Neural cell (in vitro differentiated cells): ENCODE measurements at regions not wholly inside any gene's neighbourhood (a gene's known extent, or its start where the extent isn't known, plus 50 kb on each side); places are given as distances from the start of the nearest gene placed in this dataset.

ENCODE experiments used
- H2AFZ ChIP-seq: fragments of 200-600, 300-800 bp; sonication (generic), shearing (Covaris generic); 2 replicates; pipeline ENCODE4 v1.6.0; 2014; ENCODE audit warnings: low read depth, mild to moderate bottlenecking, antibody characterized with exemption, low read length, moderate library complexity
- H3F3A ChIP-seq: fragments of 200-600 bp; shearing (Covaris generic); 2 replicates; pipeline ENCODE4 v1.6.1; 2016; ENCODE audit warnings: mild to moderate bottlenecking, moderate library complexity, mixed read lengths, antibody characterized with exemption, low read length; ENCODE audit not compliant: insufficient read depth, poor library complexity, severe bottlenecking
- H3K27ac ChIP-seq: fragments of 200-600, 300-800 bp; sonication (generic), shearing (Covaris generic); 2 replicates; pipeline ENCODE4 v1.5.1; 2014; ENCODE audit warnings: mild to moderate bottlenecking, low read length, moderate library complexity
- H3K27me3 ChIP-seq: fragments of 300-800, 200-600 bp; sonication (generic), shearing (Covaris generic); 2 replicates; pipeline ENCODE4 v1.6.0; 2014; ENCODE audit warnings: mild to moderate bottlenecking, low read depth, low read length, moderate library complexity; ENCODE audit not compliant: insufficient read depth
- H3K36me3 ChIP-seq: fragments of 300-800, 200-600 bp; sonication (generic), shearing (Covaris generic); 2 replicates; pipeline ENCODE4 v1.5.1; 2014; ENCODE audit warnings: mild to moderate bottlenecking, antibody characterized with exemption, low read length, moderate library complexity; ENCODE audit not compliant: insufficient read depth
- H3K4me2 ChIP-seq: fragments of 300-800, 200-600 bp; sonication (generic), shearing (Covaris generic); 2 replicates; pipeline ENCODE4 v1.6.0; 2014; ENCODE audit warnings: mild to moderate bottlenecking, low read length
- H3K4me3 ChIP-seq: fragments of 300-800, 200-600 bp; sonication (generic), shearing (Covaris generic); 2 replicates; pipeline ENCODE4 v1.5.1; 2014; ENCODE audit warnings: mild to moderate bottlenecking, low read length, moderate library complexity
- H3K79me2 ChIP-seq: fragments of 200-600 bp; shearing (Covaris generic); replicated peaks from 2 replicates; pipeline ENCODE4 v1.6.0; 2014; ENCODE audit warnings: mild to moderate bottlenecking, low read length, moderate library complexity; ENCODE audit not compliant: insufficient read depth
- H3K9ac ChIP-seq: fragments of 300-800, 200-600 bp; sonication (generic), shearing (Covaris generic); 2 replicates; pipeline ENCODE4 v1.6.1; 2016; ENCODE audit warnings: mild to moderate bottlenecking, low read length, mixed read lengths
- H3K9me2 ChIP-seq: fragments of 200-600 bp; shearing (Covaris generic); 2 replicates; pipeline ENCODE4 v1.6.1; 2016; ENCODE audit warnings: mild to moderate bottlenecking, low read length, mixed read lengths; ENCODE audit not compliant: insufficient read depth
- H3K9me3 ChIP-seq: fragments of 200-600, 300-800 bp; sonication (generic), shearing (Covaris generic); 2 replicates; pipeline ENCODE4 v1.6.1; 2016; ENCODE audit warnings: mild to moderate bottlenecking, mixed run types, low read length, moderate library complexity, mixed read lengths
- H4K20me1 ChIP-seq: fragments of 200-600 bp; shearing (Covaris generic); 2 replicates; pipeline ENCODE4 v1.6.1; 2016; ENCODE audit warnings: mild to moderate bottlenecking, mixed run types; ENCODE audit not compliant: insufficient read depth
- CTCF ChIP-seq: fragments of 450-650 bp; IDR thresholded peaks from 2 replicates; pipeline ENCODE4 v1.5.1; 2014; ENCODE audit warnings: antibody characterized with exemption, mild to moderate bottlenecking, moderate library complexity; ENCODE audit not compliant: poor library complexity, severe bottlenecking
- EP300 ChIP-seq: fragments of 450-650 bp; conservative IDR thresholded peaks from 2 replicates; pipeline ENCODE4 v1.6.1; 2014; ENCODE audit warnings: antibody characterized with exemption, mild to moderate bottlenecking, moderate library complexity; ENCODE audit not compliant: poor library complexity, severe bottlenecking
- EZH2 ChIP-seq: fragments of 200-600, 300-800 bp; shearing (Covaris generic), sonication (generic); IDR thresholded peaks from 2 replicates; pipeline ENCODE4 v1.6.1; 2014; ENCODE audit warnings: antibody characterized with exemption, low read length, borderline replicate concordance, mild to moderate bottlenecking; ENCODE audit not compliant: insufficient read depth, poor library complexity, severe bottlenecking
- MXI1 ChIP-seq: fragments of 450-650 bp; conservative IDR thresholded peaks from 2 replicates; pipeline ENCODE4 v1.6.1; 2014; ENCODE audit warnings: antibody characterized with exemption, mild to moderate bottlenecking; ENCODE audit not compliant: poor library complexity, severe bottlenecking
- POLR2AphosphoS5 ChIP-seq: IDR thresholded peaks from 2 replicates; pipeline ENCODE4 v1.6.1; 2012
- RAD21 ChIP-seq: fragments of 450-650 bp; conservative IDR thresholded peaks from 2 replicates; pipeline ENCODE4 v1.6.1; 2014; ENCODE audit warnings: antibody characterized with exemption, mild to moderate bottlenecking, moderate library complexity
- SMC3 ChIP-seq: fragments of 450-650 bp; conservative IDR thresholded peaks from 2 replicates; pipeline ENCODE4 v1.6.1; 2014; ENCODE audit warnings: antibody characterized with exemption, mild to moderate bottlenecking, moderate library complexity; ENCODE audit not compliant: poor library complexity
- TAF1 ChIP-seq: IDR thresholded peaks from 2 replicates; pipeline ENCODE4 v1.6.1; 2012; ENCODE audit warnings: low read depth
- TF ChIP-seq, protein P1 (sequence below): IDR thresholded peaks from 2 replicates; pipeline ENCODE4 v1.6.1; 2012; ENCODE audit warnings: borderline replicate concordance

DNA sequence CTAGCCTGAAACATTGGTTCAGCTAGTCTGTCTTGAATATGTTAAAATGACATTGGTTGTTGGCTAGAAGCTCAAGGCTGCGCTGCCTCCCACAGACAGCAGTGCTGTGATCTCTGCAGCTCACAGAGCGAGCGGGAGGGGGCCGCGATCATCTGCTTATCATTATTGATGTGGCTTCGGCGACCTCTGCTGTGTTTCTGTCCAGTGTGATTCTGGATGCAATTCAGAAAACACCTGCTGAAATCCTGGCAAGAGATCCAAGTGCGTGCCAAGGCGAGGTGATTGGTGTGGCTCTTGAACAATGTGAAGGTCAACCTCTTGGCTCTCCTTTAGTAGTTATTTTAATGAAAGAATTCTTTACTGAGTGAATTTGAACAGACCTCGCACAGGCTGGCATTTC, 142.3 kb upstream of the SASH1 start:
- Histone ChIP-seq H3K79me2 (no peaks in the 10 kb centered on the region), H3K27ac (no peak overlapping the region), H3K9ac (no peak overlapping the region), H3K27me3 (no peaks in the 10 kb centered on the region), H3F3A (no peaks in the 10 kb centered on the region), H3K9me2 (no peaks in the 10 kb centered on the region), H2AFZ (no peak overlapping the region), H3K4me2 (no peak overlapping the region), H3K36me3 (no peaks in the 10 kb centered on the region), H3K9me3 (no peaks in the 10 kb centered on the region), H4K20me1 (no peaks in the 10 kb centered on the region), H3K4me3 (no peak overlapping the region)
- peak; percentile 49 for TF ChIP-seq SMC3
- TF ChIP-seq, protein P1, sequence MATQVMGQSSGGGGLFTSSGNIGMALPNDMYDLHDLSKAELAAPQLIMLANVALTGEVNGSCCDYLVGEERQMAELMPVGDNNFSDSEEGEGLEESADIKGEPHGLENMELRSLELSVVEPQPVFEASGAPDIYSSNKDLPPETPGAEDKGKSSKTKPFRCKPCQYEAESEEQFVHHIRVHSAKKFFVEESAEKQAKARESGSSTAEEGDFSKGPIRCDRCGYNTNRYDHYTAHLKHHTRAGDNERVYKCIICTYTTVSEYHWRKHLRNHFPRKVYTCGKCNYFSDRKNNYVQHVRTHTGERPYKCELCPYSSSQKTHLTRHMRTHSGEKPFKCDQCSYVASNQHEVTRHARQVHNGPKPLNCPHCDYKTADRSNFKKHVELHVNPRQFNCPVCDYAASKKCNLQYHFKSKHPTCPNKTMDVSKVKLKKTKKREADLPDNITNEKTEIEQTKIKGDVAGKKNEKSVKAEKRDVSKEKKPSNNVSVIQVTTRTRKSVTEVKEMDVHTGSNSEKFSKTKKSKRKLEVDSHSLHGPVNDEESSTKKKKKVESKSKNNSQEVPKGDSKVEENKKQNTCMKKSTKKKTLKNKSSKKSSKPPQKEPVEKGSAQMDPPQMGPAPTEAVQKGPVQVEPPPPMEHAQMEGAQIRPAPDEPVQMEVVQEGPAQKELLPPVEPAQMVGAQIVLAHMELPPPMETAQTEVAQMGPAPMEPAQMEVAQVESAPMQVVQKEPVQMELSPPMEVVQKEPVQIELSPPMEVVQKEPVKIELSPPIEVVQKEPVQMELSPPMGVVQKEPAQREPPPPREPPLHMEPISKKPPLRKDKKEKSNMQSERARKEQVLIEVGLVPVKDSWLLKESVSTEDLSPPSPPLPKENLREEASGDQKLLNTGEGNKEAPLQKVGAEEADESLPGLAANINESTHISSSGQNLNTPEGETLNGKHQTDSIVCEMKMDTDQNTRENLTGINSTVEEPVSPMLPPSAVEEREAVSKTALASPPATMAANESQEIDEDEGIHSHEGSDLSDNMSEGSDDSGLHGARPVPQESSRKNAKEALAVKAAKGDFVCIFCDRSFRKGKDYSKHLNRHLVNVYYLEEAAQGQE: no peak
- TF ChIP-seq RAD21: peak; percentile 51
- no peak for TF ChIP-seq TAF1
- no peak for TF ChIP-seq EZH2
- TF ChIP-seq CTCF: peak; percentile 43
- TF ChIP-seq POLR2AphosphoS5: no peak
- TF ChIP-seq EP300: no peak
- TF ChIP-seq MXI1: no peak

DNA sequence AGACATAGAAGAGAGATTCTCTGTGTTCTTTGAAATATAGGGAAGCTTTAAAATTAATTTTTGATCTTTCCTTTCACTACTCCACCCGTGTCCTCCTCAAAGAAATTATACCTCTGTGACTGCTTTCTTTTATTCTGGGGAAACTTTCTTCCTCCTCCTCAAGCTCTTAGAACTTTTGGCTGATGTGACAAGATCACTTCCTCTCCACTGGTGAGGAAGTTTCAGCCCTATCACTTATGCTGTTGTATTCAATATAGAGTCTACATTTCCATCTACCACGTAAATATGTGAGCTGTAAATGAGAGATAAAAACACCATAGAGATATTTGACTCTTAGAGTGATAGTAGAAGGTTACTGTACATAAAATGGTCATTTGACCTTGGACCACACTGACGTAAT, 141.9 kb upstream of the SASH1 start:
- no peaks in the 10 kb centered on the region for H3F3A ChIP-seq
- H4K20me1 ChIP-seq: no peaks in the 10 kb centered on the region
- H3K9ac ChIP-seq: no peak overlapping the region
- no peaks in the 10 kb centered on the region for H3K27me3 ChIP-seq
- H3K27ac ChIP-seq: no peak overlapping the region
- H2AFZ ChIP-seq: no peak overlapping the region
- TF ChIP-seq SMC3: no peak
- no peak for TF ChIP-seq CTCF
- TF ChIP-seq EP300: no peak
- TF ChIP-seq MXI1: no peak
- TF ChIP-seq RAD21: no peak
- TF ChIP-seq EZH2: no peak
- TF ChIP-seq TAF1: no peak
- TF ChIP-seq, protein P1: no peak
- no peak for TF ChIP-seq POLR2AphosphoS5
- no peak overlapping the region for H3K4me2 ChIP-seq
- no peak overlapping the region for H3K4me3 ChIP-seq
- no peaks in the 10 kb centered on the region for H3K36me3 ChIP-seq
- H3K9me2 ChIP-seq: no peaks in the 10 kb centered on the region
- no peaks in the 10 kb centered on the region for H3K9me3 ChIP-seq
- H3K79me2 ChIP-seq: no peaks in the 10 kb centered on the region
